ENCODE measurements at regions not wholly inside any gene's neighbourhood (a gene's known extent, or its start where the extent isn't known, plus 50 kb on each side); places are given as distances from the start of the nearest gene placed in this dataset.

DNA sequence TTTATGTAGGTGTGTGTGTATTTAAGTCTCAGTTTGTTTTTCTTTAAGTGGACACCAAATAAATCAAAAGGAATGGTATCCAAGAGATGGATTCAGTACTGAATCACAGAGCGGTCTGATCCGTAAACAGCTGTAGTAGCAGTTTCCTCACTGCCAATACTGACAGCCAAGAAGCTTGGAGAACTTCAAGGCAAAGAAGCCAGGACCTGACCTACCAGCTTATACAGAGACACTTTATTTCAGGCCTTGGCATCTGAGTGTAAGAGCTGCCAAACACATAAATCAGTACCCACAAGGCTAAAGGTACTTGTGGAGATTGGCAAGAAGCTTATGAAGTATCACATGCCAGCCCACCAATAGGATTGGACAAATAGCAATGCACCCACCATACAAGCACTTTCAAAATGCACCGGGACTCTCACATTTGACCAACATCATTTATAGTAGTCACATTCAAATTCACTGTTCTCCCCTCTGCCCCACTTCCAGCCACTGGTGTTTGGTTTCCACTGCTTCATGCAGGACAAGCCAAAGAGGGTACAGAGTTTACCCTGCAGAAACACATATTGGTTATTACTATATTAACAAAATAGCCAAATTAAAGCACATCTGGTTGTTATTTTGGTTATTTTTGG, 357.9 kb downstream of the KLF12 start:
- Histone ChIP-seq H3K4me2 (ENCODE audit: low read length) (no peak overlapping the region), H3K27me3 (ENCODE audit: insufficient read depth, low read depth, low read length) (no peaks in the 10 kb centered on the region), H3K9me2 (ENCODE audit: insufficient read depth, low read length) (no peaks in the 10 kb centered on the region), H3K9ac (ENCODE audit: low read length) (no peak overlapping the region), H3K9me3 (ENCODE audit: low read length) (no peaks in the 10 kb centered on the region), H3K36me3 (ENCODE audit: insufficient read depth, low read length) (no peaks in the 10 kb centered on the region), H3K4me3 (ENCODE audit: low read length) (no peak overlapping the region), H4K20me1 (ENCODE audit: insufficient read depth) (no peaks in the 10 kb centered on the region), H3F3A (ENCODE audit: insufficient read depth, low read length, poor library complexity, severe bottlenecking) (no peaks in the 10 kb centered on the region), H3K79me2 (replicated peaks; ENCODE audit: insufficient read depth, low read length) (no peaks in the 10 kb centered on the region), H3K27ac (ENCODE audit: low read length) (no peak overlapping the region), H2AFZ (ENCODE audit: low read depth, low read length) (no peak overlapping the region)
- no peak for TF ChIP-seq TAF1 (IDR thresholded peaks at IDR 0.05; ENCODE audit: low read depth)
- TF ChIP-seq, protein P1, sequence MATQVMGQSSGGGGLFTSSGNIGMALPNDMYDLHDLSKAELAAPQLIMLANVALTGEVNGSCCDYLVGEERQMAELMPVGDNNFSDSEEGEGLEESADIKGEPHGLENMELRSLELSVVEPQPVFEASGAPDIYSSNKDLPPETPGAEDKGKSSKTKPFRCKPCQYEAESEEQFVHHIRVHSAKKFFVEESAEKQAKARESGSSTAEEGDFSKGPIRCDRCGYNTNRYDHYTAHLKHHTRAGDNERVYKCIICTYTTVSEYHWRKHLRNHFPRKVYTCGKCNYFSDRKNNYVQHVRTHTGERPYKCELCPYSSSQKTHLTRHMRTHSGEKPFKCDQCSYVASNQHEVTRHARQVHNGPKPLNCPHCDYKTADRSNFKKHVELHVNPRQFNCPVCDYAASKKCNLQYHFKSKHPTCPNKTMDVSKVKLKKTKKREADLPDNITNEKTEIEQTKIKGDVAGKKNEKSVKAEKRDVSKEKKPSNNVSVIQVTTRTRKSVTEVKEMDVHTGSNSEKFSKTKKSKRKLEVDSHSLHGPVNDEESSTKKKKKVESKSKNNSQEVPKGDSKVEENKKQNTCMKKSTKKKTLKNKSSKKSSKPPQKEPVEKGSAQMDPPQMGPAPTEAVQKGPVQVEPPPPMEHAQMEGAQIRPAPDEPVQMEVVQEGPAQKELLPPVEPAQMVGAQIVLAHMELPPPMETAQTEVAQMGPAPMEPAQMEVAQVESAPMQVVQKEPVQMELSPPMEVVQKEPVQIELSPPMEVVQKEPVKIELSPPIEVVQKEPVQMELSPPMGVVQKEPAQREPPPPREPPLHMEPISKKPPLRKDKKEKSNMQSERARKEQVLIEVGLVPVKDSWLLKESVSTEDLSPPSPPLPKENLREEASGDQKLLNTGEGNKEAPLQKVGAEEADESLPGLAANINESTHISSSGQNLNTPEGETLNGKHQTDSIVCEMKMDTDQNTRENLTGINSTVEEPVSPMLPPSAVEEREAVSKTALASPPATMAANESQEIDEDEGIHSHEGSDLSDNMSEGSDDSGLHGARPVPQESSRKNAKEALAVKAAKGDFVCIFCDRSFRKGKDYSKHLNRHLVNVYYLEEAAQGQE (IDR thresholded peaks at IDR 0.05; ENCODE audit: borderline replicate concordance), result no peak
- TF ChIP-seq, protein P2, sequence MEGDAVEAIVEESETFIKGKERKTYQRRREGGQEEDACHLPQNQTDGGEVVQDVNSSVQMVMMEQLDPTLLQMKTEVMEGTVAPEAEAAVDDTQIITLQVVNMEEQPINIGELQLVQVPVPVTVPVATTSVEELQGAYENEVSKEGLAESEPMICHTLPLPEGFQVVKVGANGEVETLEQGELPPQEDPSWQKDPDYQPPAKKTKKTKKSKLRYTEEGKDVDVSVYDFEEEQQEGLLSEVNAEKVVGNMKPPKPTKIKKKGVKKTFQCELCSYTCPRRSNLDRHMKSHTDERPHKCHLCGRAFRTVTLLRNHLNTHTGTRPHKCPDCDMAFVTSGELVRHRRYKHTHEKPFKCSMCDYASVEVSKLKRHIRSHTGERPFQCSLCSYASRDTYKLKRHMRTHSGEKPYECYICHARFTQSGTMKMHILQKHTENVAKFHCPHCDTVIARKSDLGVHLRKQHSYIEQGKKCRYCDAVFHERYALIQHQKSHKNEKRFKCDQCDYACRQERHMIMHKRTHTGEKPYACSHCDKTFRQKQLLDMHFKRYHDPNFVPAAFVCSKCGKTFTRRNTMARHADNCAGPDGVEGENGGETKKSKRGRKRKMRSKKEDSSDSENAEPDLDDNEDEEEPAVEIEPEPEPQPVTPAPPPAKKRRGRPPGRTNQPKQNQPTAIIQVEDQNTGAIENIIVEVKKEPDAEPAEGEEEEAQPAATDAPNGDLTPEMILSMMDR (IDR thresholded peaks at IDR 0.05; ENCODE audit: poor library complexity, severe bottlenecking), result no peak
- TF ChIP-seq EZH2 (IDR thresholded peaks at IDR 0.05; ENCODE audit: borderline replicate concordance, insufficient read depth, low read length, poor library complexity, severe bottlenecking), result no peak
- no peak for TF ChIP-seq EP300 (conservative IDR thresholded peaks at IDR 0.05; ENCODE audit: poor library complexity, severe bottlenecking)
- TF ChIP-seq RAD21 (conservative IDR thresholded peaks at IDR 0.05), result no peak
- TF ChIP-seq POLR2AphosphoS5 (IDR thresholded peaks at IDR 0.05), result no peak
- TF ChIP-seq MXI1 (conservative IDR thresholded peaks at IDR 0.05; ENCODE audit: poor library complexity, severe bottlenecking), result no peak
- no peak for TF ChIP-seq SMC3 (conservative IDR thresholded peaks at IDR 0.05; ENCODE audit: poor library complexity)

DNA sequence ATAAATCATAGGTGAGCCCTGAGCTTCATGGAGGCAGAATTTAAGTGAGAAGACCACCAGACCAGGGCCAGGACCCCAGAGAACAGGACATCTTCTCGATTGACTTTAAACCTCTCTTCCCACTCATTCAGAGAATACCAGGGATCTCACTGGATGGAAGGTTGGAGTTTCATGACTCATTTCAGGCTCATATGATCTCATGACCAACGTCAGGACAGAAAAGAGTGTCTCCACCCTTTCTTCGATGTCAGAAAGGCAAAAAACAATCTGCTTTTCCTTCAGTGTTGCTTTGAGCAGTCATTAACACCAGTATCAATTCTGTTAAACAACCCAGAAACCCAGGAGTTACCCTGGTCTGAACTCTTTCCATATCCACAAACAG, 361.0 kb downstream of the KLF12 start:
- Histone ChIP-seq H4K20me1 (ENCODE audit: insufficient read depth) (no peaks in the 10 kb centered on the region), H3K36me3 (ENCODE audit: insufficient read depth, low read length) (no peaks in the 10 kb centered on the region), H3K4me2 (ENCODE audit: low read length) (no peak overlapping the region), H2AFZ (ENCODE audit: low read depth, low read length) (no peak overlapping the region), H3K9me2 (ENCODE audit: insufficient read depth, low read length) (no peaks in the 10 kb centered on the region), H3K27ac (ENCODE audit: low read length) (no peak overlapping the region), H3K27me3 (ENCODE audit: insufficient read depth, low read depth, low read length) (no peaks in the 10 kb centered on the region), H3K9ac (ENCODE audit: low read length) (no peak overlapping the region), H3F3A (ENCODE audit: insufficient read depth, low read length, poor library complexity, severe bottlenecking) (no peaks in the 10 kb centered on the region), H3K9me3 (ENCODE audit: low read length) (no peaks in the 10 kb centered on the region), H3K4me3 (ENCODE audit: low read length) (no peak overlapping the region), H3K79me2 (replicated peaks; ENCODE audit: insufficient read depth, low read length) (no peaks in the 10 kb centered on the region)
- TF ChIP-seq SMC3 (conservative IDR thresholded peaks at IDR 0.05; ENCODE audit: poor library complexity) (no peak), TAF1 (IDR thresholded peaks at IDR 0.05; ENCODE audit: low read depth) (no peak), EZH2 (IDR thresholded peaks at IDR 0.05; ENCODE audit: borderline replicate concordance, insufficient read depth, low read length, poor library complexity, severe bottlenecking) (no peak), MXI1 (conservative IDR thresholded peaks at IDR 0.05; ENCODE audit: poor library complexity, severe bottlenecking) (no peak)
- TF ChIP-seq, protein P1 (IDR thresholded peaks at IDR 0.05; ENCODE audit: borderline replicate concordance), result no peak
- TF ChIP-seq, protein P2 (IDR thresholded peaks at IDR 0.05; ENCODE audit: poor library complexity, severe bottlenecking), result no peak

Measured in neural cell (in vitro differentiated cells).